HFFc6 (cell line): ENCODE measurements at regions not wholly inside any gene's neighbourhood (a gene's known extent, or its start where the extent isn't known, plus 50 kb on each side); places are given as distances from the start of the nearest gene placed in this dataset.

Experiments used
- DNase-seq: peaks from one replicate; pipeline ENCODE4 v3.0.0-alpha.2; 2018
- H3K27ac Mint-ChIP-seq: 2 replicates; pipeline ENCODE4 v1.8.0; 2020; ENCODE audit warnings: mild to moderate bottlenecking, mixed read lengths
- H3K27me3 Mint-ChIP-seq: 2 replicates; pipeline ENCODE4 v1.8.0; 2021; ENCODE audit warnings: mild to moderate bottlenecking, moderate library complexity, mixed read lengths; ENCODE audit not compliant: insufficient read depth
- H3K36me3 Mint-ChIP-seq: 2 replicates; pipeline ENCODE4 v1.8.0; 2021; ENCODE audit warnings: low read depth, mixed read lengths
- H3K4me1 Mint-ChIP-seq: 2 replicates; pipeline ENCODE4 v1.8.0; 2020; ENCODE audit warnings: low read depth, mixed read lengths
- H3K4me3 Mint-ChIP-seq: 2 replicates; pipeline ENCODE4 v1.8.0; 2020; ENCODE audit warnings: mild to moderate bottlenecking, moderate library complexity, mixed read lengths
- H3K9me3 Mint-ChIP-seq: 2 replicates; pipeline ENCODE4 v1.8.0; 2020; ENCODE audit warnings: mild to moderate bottlenecking, mixed read lengths
- TF ChIP-seq, protein P1 (sequence below): fragments of 200-600 bp; sonication (generic); IDR thresholded peaks from 2 replicates; pipeline ENCODE4 v1.5.0; 2021; ENCODE audit warnings: antibody characterized with exemption, mild to moderate bottlenecking

DNA sequence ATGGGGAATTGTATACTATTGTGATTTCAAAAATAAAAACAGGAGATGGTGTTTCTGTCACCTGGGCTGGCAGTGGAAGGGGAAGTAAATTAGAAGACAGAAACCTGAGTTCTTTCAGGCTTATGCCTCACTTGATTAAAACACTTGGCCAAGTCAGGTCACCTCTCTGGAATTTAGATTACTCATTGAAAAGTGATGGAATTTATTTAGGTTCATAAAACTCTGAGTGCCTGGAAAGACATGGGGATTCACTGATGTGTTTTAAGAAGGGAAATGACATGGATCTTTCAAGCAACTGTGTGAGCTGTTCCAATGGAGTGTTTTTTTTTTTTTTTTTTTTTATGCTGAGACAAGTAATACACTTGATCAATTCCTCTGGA is 400.1 kb downstream of the TMEM135 start:
- Mint-ChIP-seq H3K36me3 (no peaks in the 10 kb centered on the region), H3K4me1 (peaks cover 80% of the 10 kb centered on the region), H3K27ac (peak overlapping the region; percentile 75), H3K9me3 (no peaks in the 10 kb centered on the region), H3K27me3 (peaks cover 2% of the 10 kb centered on the region; the same call in 1 of the 2 replicates), H3K4me3 (no peak overlapping the region; the same call in 1 of the 2 replicates)
- TF ChIP-seq, protein P1, sequence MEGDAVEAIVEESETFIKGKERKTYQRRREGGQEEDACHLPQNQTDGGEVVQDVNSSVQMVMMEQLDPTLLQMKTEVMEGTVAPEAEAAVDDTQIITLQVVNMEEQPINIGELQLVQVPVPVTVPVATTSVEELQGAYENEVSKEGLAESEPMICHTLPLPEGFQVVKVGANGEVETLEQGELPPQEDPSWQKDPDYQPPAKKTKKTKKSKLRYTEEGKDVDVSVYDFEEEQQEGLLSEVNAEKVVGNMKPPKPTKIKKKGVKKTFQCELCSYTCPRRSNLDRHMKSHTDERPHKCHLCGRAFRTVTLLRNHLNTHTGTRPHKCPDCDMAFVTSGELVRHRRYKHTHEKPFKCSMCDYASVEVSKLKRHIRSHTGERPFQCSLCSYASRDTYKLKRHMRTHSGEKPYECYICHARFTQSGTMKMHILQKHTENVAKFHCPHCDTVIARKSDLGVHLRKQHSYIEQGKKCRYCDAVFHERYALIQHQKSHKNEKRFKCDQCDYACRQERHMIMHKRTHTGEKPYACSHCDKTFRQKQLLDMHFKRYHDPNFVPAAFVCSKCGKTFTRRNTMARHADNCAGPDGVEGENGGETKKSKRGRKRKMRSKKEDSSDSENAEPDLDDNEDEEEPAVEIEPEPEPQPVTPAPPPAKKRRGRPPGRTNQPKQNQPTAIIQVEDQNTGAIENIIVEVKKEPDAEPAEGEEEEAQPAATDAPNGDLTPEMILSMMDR: no peak
- DNase-seq: peak; percentile 82

- H3K4me3 Mint-ChIP-seq: no peak overlapping the region
- peaks cover 83% of the 10 kb centered on the region for H3K4me1 Mint-ChIP-seq
- no peaks in the 10 kb centered on the region for H3K9me3 Mint-ChIP-seq
Observed at GRCh38 chr11:87437133-87437843, 399.6 kb downstream of the TMEM135 start.

GRCh38 chr11:87432022-87432421 is 394.3 kb downstream of the TMEM135 start:
- Mint-ChIP-seq H3K27me3 (no peaks in the 10 kb centered on the region), H3K4me1 (peaks cover 76% of the 10 kb centered on the region), H3K36me3 (no peaks in the 10 kb centered on the region), H3K27ac (peak overlapping the region; percentile 65), H3K4me3 (no peak overlapping the region), H3K9me3 (no peaks in the 10 kb centered on the region)
- DNase-seq: peak; percentile 71
- TF ChIP-seq, protein P1: no peak

More at GRCh38 chr11:87437133-87437843, 399.6 kb downstream of the TMEM135 start:
- Mint-ChIP-seq H3K27ac (peak overlapping the region; percentile 75), H3K27me3 (peaks cover 2% of the 10 kb centered on the region; the same call in 1 of the 2 replicates), H3K36me3 (no peaks in the 10 kb centered on the region)
- TF ChIP-seq, protein P1: no peak
- no peak for DNase-seq

GRCh38 chr11:87431392-87431791 is 393.7 kb downstream of the TMEM135 start:
- Mint-ChIP-seq H3K27me3 (no peaks in the 10 kb centered on the region), H3K27ac (peak overlapping the region; percentile 65), H3K4me3 (no peak overlapping the region), H3K4me1 (peaks cover 76% of the 10 kb centered on the region), H3K9me3 (no peaks in the 10 kb centered on the region), H3K36me3 (no peaks in the 10 kb centered on the region)
- DNase-seq: no peak
- TF ChIP-seq, protein P1: no peak

DNA sequence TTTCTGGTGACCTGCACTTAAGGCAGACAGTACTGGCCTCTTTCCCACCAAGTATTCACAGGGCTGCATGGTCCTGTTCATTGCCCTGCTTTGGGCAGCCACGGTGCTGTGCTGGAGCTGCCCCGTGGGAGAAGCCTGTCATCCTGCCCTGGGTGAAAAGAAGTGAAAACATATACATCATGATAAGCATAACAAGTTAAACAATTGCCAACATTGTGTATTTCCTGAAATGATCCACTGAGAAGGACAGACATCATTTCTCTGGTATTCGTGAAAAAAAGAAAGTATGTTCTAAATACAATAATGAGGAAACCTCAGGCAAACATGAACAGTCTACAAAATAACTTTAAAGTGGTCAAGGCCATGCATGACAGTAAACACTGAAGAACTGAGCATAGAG is 393.1 kb downstream of the TMEM135 start:
- Mint-ChIP-seq H3K9me3 (no peaks in the 10 kb centered on the region), H3K36me3 (no peaks in the 10 kb centered on the region), H3K4me3 (no peak overlapping the region), H3K4me1 (peaks cover 81% of the 10 kb centered on the region), H3K27ac (no peak overlapping the region), H3K27me3 (no peaks in the 10 kb centered on the region)
- no peak for DNase-seq
- TF ChIP-seq, protein P1: no peak
